Heart right ventricle (tissue), 16 donors: ENCODE measurements at regions not wholly inside any gene's neighbourhood (a gene's known extent, or its start where the extent isn't known, plus 50 kb on each side); places are given as distances from the start of the nearest gene placed in this dataset.

ENCODE experiments used
- ATAC-seq, 8 donors: fragments of 200-7000 bp; cut with Tn5 transposase; one replicate each; pipeline ENCODE4 v1.9.1; 2020; ENCODE audit warnings: mild to moderate bottlenecking in 8 of 8, moderate library complexity in 8 of 8, moderate number of reproducible peaks in 1 of 8
- DNase-seq, 2 donors: peaks; one replicate each; pipeline ENCODE4 v3.0.0-alpha.2; 2020
- H3K27ac ChIP-seq, 10 donors: fragments of 200-600 bp; sonication (generic) in 2 of 10; one replicate each; pipeline versions ENCODE4 v1.5.0 to v1.8.0; 2020 to 2022; ENCODE audit warnings: mild to moderate bottlenecking in 3 of 10
- H3K27me3 ChIP-seq, 7 donors: fragments of 200-600 bp; one replicate each; pipeline ENCODE4 v1.8.0; 2021 to 2022; ENCODE audit warnings: mild to moderate bottlenecking in 2 of 7
- H3K36me3 ChIP-seq, 9 donors: fragments of 200-600 bp; sonication (generic) in 1 of 9; one replicate each; pipeline versions ENCODE4 v1.5.0 to v1.8.0; 2020 to 2022; ENCODE audit warnings: mild to moderate bottlenecking in 2 of 9
- H3K4me1 ChIP-seq, 9 donors: fragments of 200-600 bp; sonication (generic) in 1 of 9; one replicate each; pipeline versions ENCODE4 v1.5.0 to v1.8.0; 2020 to 2022; ENCODE audit warnings: mild to moderate bottlenecking in 4 of 9
- H3K4me3 ChIP-seq, 10 donors: fragments of 200-600 bp; sonication (generic) in 2 of 10; one replicate each; pipeline versions ENCODE4 v1.5.0 to v1.8.0; 2020 to 2022; ENCODE audit warnings: mild to moderate bottlenecking in 7 of 10, moderate library complexity in 2 of 10
- H3K9me3 ChIP-seq, 11 donors: fragments of 200-600 bp in 10 of 11; sonication (generic) in 2 of 11; one replicate each; pipeline versions ENCODE4 v1.5.0 to v1.8.0; 2013 to 2022; ENCODE audit warnings: mild to moderate bottlenecking in 2 of 11, control low read depth in 1 of 11, moderate library complexity in 1 of 11
- CTCF ChIP-seq, 9 donors: fragments of 200-600 bp; sonication (generic) in 2 of 9; IDR thresholded peaks; one replicate each; pipeline versions ENCODE4 v1.5.0 to v1.8.0; 2021 to 2022; ENCODE audit warnings: antibody characterized with exemption in 9 of 9, mild to moderate bottlenecking in 5 of 9, moderate library complexity in 1 of 9
- WGBS, 2 donors: extraction: QIAGEN DNeasy Blood & Tissue Kit; methylation state at CpG; one replicate each; pipeline ENCODE4 v1.1.7; 2013; ENCODE audit warnings: inconsistent platforms in 1 of 2; 5-methylcytosine and 5-hydroxymethylcytosine counted together
- intact Hi-C, 10 donors: fragments of 100-400 bp; cut with DNase I; formaldehyde crosslinking; loops; one replicate each; pipeline versions ENCODE4 v1.11.1 to v1.14.2; 2022
- donor health status: Arrhythmogenic right ventricular cardiomyopathy.
- donor health status: ischemic (EF 13 %, LVEDD 7.1; RV severe dilation, severe dysfunction).
- donor health status: healthy with polysubstance abuse.
- donor health status: DM: no; HTN: yes; CAD: no.
- donor health status: DM: no; HTN: no; CAD: no.
- donor health status: ischemic (EF 25% LVEDD 6.9; RV normal size, moderate dysfunction).
- donor health status: ischemic (EF 25% LVEDD 5.7; RV mildly dilated, moderate dysfunction).
- donor health status: healthy.
- donor health status: DM: yes; HTN: yes; CAD: no.
- donor health status: Ischemic cardiomyopathy.
- donor health status: ischemic (EF 35%, LVEDD 5.7; RV mildly dilated, moderate dysfunction).
- donor health status: nonischemic (EF 11% LVEDD 7.7; RV severe dilation, severe dysfunction).
- donor health status: DM: yes; HTN: yes; CAD: no.
- donor health status: PGD.
- donor health status: ischemic (EF 29% LVEDD 5.4; RV normal size, mild dysfunction).
- donor health status: nonischemic (EF 23%, LVEDD 6.1; RV moderate dilation, normal function).

GRCh38 chr3:117485841-117486240, 776.3 kb downstream of the TUSC7 start:
- peaks cover 0 to 3% (median 0%) of the 10 kb centered on the region in 11 donors for H3K9me3 ChIP-seq
- no peaks in the 10 kb centered on the region for H3K36me3 ChIP-seq
- no peak overlapping the region for H3K27ac ChIP-seq
- no peak for TF ChIP-seq CTCF (IDR thresholded peaks at IDR 0.05)
- no peak overlapping the region for H3K4me3 ChIP-seq
- H3K27me3 ChIP-seq, result no peaks in the 10 kb centered on the region
- DNase-seq, result no peak
- H3K4me1 ChIP-seq, result no peaks in the 10 kb centered on the region
- ATAC-seq, result no peak
- intact Hi-C loops, result loop anchor here in 1 of 10 donors (2.0 kb wide), 1 partner anchor 19 kb away; no protein-coding TSS in a partner anchor

DNA sequence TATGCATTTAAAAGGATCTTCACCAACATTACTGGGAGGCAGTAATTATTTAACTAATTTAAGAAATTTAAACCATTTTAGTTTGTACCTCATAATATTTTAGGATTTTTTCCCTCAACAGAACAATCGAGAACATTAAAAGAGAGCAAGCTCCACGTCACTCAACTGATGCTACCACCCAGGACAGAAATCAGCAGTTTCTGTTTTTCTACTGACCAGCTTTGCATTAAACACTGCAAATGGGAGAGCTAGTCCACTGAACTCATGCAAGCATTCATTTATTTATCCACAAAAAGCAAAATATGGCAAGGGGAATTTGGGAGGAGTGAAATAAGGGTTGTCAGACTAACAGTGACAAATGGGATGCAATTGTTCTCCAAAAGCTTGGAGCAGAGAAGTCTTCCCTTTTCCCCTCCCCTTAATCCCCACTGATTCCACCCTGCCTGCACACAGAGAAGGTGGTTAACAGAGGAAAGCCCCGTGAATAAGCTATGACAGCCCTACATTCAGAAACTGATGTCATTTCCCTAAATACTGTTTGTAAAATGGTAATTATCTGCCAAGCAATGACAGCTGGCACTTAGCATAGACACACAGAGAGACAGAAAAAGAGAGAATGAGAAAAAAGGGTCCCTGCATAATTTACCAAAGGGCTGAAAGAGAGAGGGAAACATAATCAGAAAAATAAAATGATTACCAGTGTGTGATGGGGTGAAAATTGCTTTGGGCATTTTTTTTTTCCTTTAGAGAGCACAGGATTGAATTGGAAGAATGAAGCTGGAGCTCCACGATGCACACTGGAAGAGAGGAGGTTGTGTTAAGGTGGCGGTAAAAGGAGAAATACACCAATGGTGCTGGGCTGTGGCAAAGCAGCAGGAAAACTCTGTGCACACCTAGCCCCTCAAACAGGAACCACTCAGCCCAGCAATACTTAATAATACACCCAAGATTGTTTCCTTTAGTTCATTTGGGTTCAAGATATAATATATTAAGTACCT, 777.4 kb downstream of the TUSC7 start:
- no peak overlapping the region for H3K27ac ChIP-seq
- no peak for DNase-seq

GRCh38 chr3:117488983-117489382, 779.4 kb downstream of the TUSC7 start:
- Histone ChIP-seq H3K27me3 (no peaks in the 10 kb centered on the region), H3K4me1 (no peaks in the 10 kb centered on the region), H3K4me3 (no peak overlapping the region), H3K9me3 (peaks cover 0 to under 1% (median 0%) of the 10 kb centered on the region in 11 donors), H3K36me3 (no peaks in the 10 kb centered on the region), H3K27ac (no peak overlapping the region)
- WGBS, 2 donors, result 78 to 84% methylated on average over 7 of the region's 7 CpGs
- DNase-seq, result no peak
- TF ChIP-seq CTCF (IDR thresholded peaks at IDR 0.05), result no peak
- no peak for ATAC-seq
- intact Hi-C loops, result no loop called here

More for the DNA sequence above, 777.4 kb downstream of the TUSC7 start:
- intact Hi-C loops, result loop anchor here in 1 of 10 donors (2.0 kb wide), 1 partner anchor 18 kb away; no protein-coding TSS in a partner anchor
- WGBS, 2 donors, result 66% methylated on average over 5 of the region's 5 CpGs
- no peaks in the 10 kb centered on the region for H3K36me3 ChIP-seq
- TF ChIP-seq CTCF (IDR thresholded peaks at IDR 0.05), result no peak
- no peaks in the 10 kb centered on the region for H3K27me3 ChIP-seq
- H3K9me3 ChIP-seq, result peaks cover 0 to 3% (median 0%) of the 10 kb centered on the region in 11 donors
- no peak overlapping the region for H3K4me3 ChIP-seq
- H3K4me1 ChIP-seq, result no peaks in the 10 kb centered on the region
- no peak for ATAC-seq

GRCh38 chr3:117489663-117490079, 780.1 kb downstream of the TUSC7 start:
- intact Hi-C loops, result no loop called here
- Histone ChIP-seq H3K27ac (no peak overlapping the region), H3K27me3 (no peaks in the 10 kb centered on the region), H3K4me1 (no peaks in the 10 kb centered on the region), H3K36me3 (no peaks in the 10 kb centered on the region), H3K4me3 (no peak overlapping the region), H3K9me3 (no peaks in the 10 kb centered on the region)
- 89 to 93% methylated on average over 2 of the region's 2 CpGs for WGBS, 2 donors
- ATAC-seq (no peak), DNase-seq (no peak)
- TF ChIP-seq CTCF (IDR thresholded peaks at IDR 0.05), result no peak
